ENCODE measurements at regions not wholly inside any gene's neighbourhood (a gene's known extent, or its start where the extent isn't known, plus 50 kb on each side); places are given as distances from the start of the nearest gene placed in this dataset.

DNA sequence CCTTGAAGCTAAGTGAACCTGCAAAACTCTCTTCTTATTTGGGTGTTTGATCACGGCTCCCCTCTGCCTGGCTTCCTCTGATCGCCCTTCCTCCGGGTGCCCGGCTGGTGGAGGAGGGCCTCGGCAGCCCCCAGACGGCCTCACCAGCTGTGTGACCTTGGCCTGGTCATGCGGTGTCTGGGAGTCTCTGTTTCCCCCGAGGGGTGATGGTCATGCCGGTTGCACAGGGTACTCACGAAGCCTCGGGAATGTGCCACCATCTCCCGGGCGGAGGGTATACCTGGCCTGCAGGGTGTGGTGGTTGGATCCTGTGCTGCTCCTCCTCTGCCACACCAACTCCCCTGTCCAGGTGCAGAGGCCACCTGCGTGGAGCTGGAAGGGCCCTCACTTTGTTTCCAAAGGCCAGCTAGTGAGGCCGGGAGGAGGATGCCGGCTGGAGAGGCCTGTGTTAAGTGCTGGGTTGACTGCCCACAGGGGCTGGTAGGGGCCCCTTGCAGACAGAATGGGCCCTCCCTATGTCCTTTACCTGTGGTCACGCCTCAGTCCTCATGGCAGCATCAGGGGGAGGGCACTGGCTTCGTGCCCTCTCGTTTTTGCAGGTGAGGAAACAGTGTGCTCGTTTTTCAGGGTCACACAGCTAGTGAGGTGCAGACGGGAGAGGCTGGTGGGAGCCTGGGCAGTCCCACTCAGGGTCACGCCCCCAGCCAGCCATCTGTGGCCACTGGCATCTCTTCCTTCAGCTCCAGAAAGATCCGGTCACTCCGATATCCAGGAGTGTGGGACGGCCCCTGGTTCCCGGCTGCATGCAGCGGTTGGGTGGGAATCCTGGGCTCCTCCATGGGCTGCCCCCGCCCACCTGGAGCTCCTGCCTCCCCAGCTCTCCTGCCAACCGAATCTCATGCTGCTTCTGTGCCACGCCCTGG lies 148.5 kb upstream of the GSE1 start:
- in situ Hi-C loops (cut with MboI; ENCODE audit: low sequenced_read_pairs in 4 of 4) (no loop called here), intact Hi-C loops (cut with DNase I; ENCODE audit: low total_unique reads) (loop anchor here (5.0 kb wide), 1 partner anchor 93 kb away; no protein-coding TSS in a partner anchor)
- Histone ChIP-seq H3K36me3 (no peaks in the 10 kb centered on the region), H3K9me3 (no peaks in the 10 kb centered on the region), H3K4me3 (no peak overlapping the region), H3K27me3 (no peaks in the 10 kb centered on the region), H3K4me1 (peaks cover 39 to 48% of the 10 kb centered on the region in 2 donors), H3K27ac (peak overlapping the region; percentile 61 to 86 (median 80))
- TF ChIP-seq CTCF (IDR thresholded peaks at IDR 0.05 in 4 of 5, conservative IDR thresholded peaks at IDR 0.05 in 1 of 5) (no peak), POLR2A (IDR thresholded peaks at IDR 0.05) (no peak)
- DNase-seq (no peak), ATAC-seq (no peak)

DNA sequence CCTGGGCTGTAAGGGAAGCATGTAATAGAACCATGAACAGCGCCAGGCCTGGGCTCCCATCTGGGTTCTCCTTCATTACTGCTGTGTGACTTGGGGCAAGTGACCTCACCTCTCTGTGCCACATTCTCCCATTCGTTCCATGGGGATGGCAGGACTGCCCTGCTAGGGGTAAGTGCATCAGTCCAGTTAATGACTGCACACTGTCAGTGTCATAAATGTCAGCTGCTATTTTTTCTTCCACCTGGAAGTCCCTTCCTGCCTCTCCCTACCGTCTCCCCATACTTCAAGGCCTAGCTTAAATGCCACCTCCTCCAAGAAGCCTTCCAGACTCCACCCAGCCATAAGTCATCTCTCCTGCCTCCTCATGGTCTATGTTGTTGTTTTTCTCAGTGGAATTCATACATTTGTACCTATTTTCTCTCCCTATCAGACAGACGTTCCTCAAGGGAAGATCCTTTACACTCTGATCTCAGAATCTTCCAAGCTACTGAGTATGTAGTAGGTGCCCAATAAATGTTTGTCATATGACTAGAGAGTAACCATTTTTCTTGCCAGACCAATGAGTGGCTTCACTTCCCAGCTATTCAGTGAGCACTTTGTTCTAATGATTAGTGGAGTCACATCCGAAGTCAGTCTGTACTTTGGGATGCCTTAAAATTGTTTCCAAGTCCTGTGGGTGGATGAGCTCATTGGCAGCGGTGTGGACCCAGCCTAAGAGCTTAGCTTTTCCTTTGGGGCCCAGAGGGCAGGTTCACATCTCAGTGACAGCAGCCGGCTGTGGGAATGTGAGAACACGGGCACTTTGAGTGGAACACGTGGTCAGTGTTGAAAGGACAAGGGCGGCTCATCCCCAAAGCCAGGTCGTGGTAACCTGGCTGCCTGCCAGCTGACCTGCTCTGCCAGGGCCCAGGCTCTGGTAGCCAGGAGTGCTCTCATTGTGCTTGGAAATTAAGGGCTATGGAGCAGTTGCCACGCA lies 147.5 kb upstream of the GSE1 start:
- H3K27me3 ChIP-seq: no peaks in the 10 kb centered on the region
- peaks cover 31 to 39% of the 10 kb centered on the region in 2 donors for H3K4me1 ChIP-seq
- H3K36me3 ChIP-seq: no peaks in the 10 kb centered on the region
- H3K4me3 ChIP-seq: no peak overlapping the region
- intact Hi-C loops (cut with DNase I; ENCODE audit: low total_unique reads) (no loop called here), in situ Hi-C loops (cut with MboI; ENCODE audit: low sequenced_read_pairs in 4 of 4) (no loop called here)
- DNase-seq (peak; percentile 77 to 93), ATAC-seq (peak; percentile 90)
- H3K9me3 ChIP-seq: no peaks in the 10 kb centered on the region
- peak overlapping the region; percentile 61 to 86 (median 80) for H3K27ac ChIP-seq
- no peak for TF ChIP-seq CTCF (IDR thresholded peaks at IDR 0.05 in 4 of 5, conservative IDR thresholded peaks at IDR 0.05 in 1 of 5)
- TF ChIP-seq POLR2A (IDR thresholded peaks at IDR 0.05): no peak

DNA sequence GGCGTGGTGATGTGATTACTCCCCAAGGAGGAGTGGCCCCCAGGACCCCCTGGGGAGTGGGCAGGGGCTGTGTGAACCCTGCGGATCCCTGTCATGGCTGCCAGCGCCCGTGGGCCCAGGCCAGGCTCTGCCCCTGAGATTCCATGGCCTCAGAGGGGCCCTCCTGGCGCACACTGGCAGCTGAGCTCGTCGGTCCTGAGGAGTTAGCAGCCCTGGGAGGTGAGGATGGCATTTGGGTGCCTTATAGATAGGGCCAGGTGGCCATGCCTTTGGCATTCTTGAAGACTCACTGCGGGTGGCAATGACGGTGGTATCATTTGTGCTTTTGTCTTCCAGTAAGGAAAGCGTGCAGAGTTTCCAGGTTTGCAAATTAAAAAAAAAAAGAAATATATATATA lies 146.8 kb upstream of the GSE1 start:
- intact Hi-C loops (cut with DNase I; ENCODE audit: low total_unique reads): no loop called here
- in situ Hi-C loops (cut with MboI; ENCODE audit: low sequenced_read_pairs in 4 of 4): no loop called here
- no peak for TF ChIP-seq POLR2A (IDR thresholded peaks at IDR 0.05)
- TF ChIP-seq CTCF (IDR thresholded peaks at IDR 0.05 in 4 of 5, conservative IDR thresholded peaks at IDR 0.05 in 1 of 5): no peak
- Histone ChIP-seq H3K36me3 (no peaks in the 10 kb centered on the region), H3K9me3 (no peaks in the 10 kb centered on the region), H3K4me1 (peaks cover 24 to 32% of the 10 kb centered on the region in 2 donors), H3K4me3 (no peak overlapping the region), H3K27ac (peak overlapping the region; percentile 61 to 86 (median 80)), H3K27me3 (no peaks in the 10 kb centered on the region)
- ATAC-seq: peak; percentile 2 to 9
- DNase-seq: no peak

DNA sequence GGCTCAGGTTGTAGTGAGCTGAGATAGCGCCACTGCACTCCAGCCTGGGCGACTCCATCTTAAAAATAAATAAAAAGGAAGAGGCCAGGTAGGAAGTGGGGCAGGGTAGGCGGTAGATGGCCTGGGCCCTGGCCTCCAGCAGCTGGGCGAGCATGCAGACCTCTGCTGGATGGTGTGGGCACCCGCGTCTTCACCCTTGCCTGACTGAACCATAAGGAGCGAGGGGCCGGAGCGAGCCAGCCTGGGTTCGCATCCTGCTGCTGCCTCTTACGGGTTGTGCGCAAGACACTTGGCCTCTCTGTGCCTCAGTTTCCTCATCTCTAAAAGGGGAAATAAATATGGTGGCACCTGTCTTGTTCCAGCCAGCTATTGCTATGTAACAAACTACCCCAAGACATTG lies 146.1 kb upstream of the GSE1 start:
- H3K36me3 ChIP-seq: no peaks in the 10 kb centered on the region
- no peaks in the 10 kb centered on the region for H3K27me3 ChIP-seq
- no peak for ATAC-seq
- in situ Hi-C loops (cut with MboI; ENCODE audit: low sequenced_read_pairs in 4 of 4) (no loop called here), intact Hi-C loops (cut with DNase I; ENCODE audit: low total_unique reads) (no loop called here)
- TF ChIP-seq CTCF (IDR thresholded peaks at IDR 0.05 in 4 of 5, conservative IDR thresholded peaks at IDR 0.05 in 1 of 5) (no peak), POLR2A (IDR thresholded peaks at IDR 0.05) (no peak)
- H3K4me3 ChIP-seq: no peak overlapping the region
- no peak for DNase-seq
- H3K4me1 ChIP-seq: peaks cover 17 to 25% of the 10 kb centered on the region in 2 donors
- no peaks in the 10 kb centered on the region for H3K9me3 ChIP-seq
- no peak overlapping the region for H3K27ac ChIP-seq
